CD14-positive monocyte (primary cell): ENCODE measurements at regions not wholly inside any gene's neighbourhood (a gene's known extent, or its start where the extent isn't known, plus 50 kb on each side); places are given as distances from the start of the nearest gene placed in this dataset.

Source experiments
- DNase-seq, 3 donors: peaks; one replicate each; pipeline ENCODE4 v3.0.0-alpha.2; 2011 to 2022
- H2AFZ ChIP-seq: 2 replicates; pipeline ENCODE4 v1.6.0; 2012; ENCODE audit warnings: mild to moderate bottlenecking, low read depth, low read length, inconsistent platforms; ENCODE audit not compliant: insufficient read depth, poor library complexity, severe bottlenecking
- H3K27ac ChIP-seq, 2 donors: 1 replicate in 1 of 2; 2 replicates in 1 of 2; pipeline ENCODE4 v1.5.1; 2012 to 2013; ENCODE audit warnings: low read length in 2 of 2, control low read depth in 1 of 2, inconsistent platforms in 1 of 2, low read depth in 1 of 2, mild to moderate bottlenecking in 1 of 2
- H3K27me3 ChIP-seq, 2 donors: one replicate each; pipeline versions ENCODE4 v1.6.0 to v1.6.1; 2011 to 2013; ENCODE audit warnings: low read length in 2 of 2; ENCODE audit not compliant: control insufficient read depth in 2 of 2, insufficient read depth in 2 of 2
- H3K36me3 ChIP-seq, 2 donors: replicated peaks in 1 of 2; 1 replicate in 1 of 2; 2 replicates in 1 of 2; pipeline versions ENCODE4 v1.5.1 to v1.6.1; 2012 to 2013; ENCODE audit warnings: low read length in 2 of 2, control low read depth in 1 of 2, inconsistent platforms in 1 of 2, mild to moderate bottlenecking in 1 of 2; ENCODE audit not compliant: insufficient read depth in 2 of 2, control insufficient read depth in 1 of 2
- H3K4me1 ChIP-seq, 2 donors: 1 replicate in 1 of 2; 2 replicates in 1 of 2; pipeline versions ENCODE4 v1.5.1 to v1.6.1; 2012 to 2013; ENCODE audit warnings: low read length in 2 of 2, control low read depth in 1 of 2, inconsistent platforms in 1 of 2, mild to moderate bottlenecking in 1 of 2, moderate library complexity in 1 of 2; ENCODE audit not compliant: insufficient read depth in 2 of 2, control insufficient read depth in 1 of 2
- H3K4me2 ChIP-seq: replicated peaks from 2 replicates; pipeline ENCODE3; 2012; ENCODE audit warnings: low read length, moderate library complexity, mild to moderate bottlenecking; ENCODE audit not compliant: poor library complexity, severe bottlenecking; ENCODE audit errors: extremely low read depth
- H3K4me3 ChIP-seq, 3 experiments: fragments of 200-600 bp in 1 of 3; sonication (generic) in 1 of 3; replicated peaks in 1 of 3; 1 replicate in 2 of 3; 2 replicates in 1 of 3; pipeline ENCODE4 v1.5.1; 2011 to 2013; ENCODE audit warnings: low read length in 3 of 3, mild to moderate bottlenecking in 3 of 3, control low read depth in 2 of 3, low read depth in 2 of 3, inconsistent platforms in 1 of 3, moderate library complexity in 1 of 3
- H3K79me2 ChIP-seq: 2 replicates; pipeline ENCODE4 v1.6.0; 2012; ENCODE audit warnings: mild to moderate bottlenecking, control low read depth, inconsistent platforms, low read length, moderate library complexity; ENCODE audit not compliant: insufficient read depth
- H3K9ac ChIP-seq: 2 replicates; pipeline ENCODE4 v1.6.0; 2017; ENCODE audit warnings: low read length, mild to moderate bottlenecking; ENCODE audit not compliant: insufficient read depth, poor library complexity, severe bottlenecking
- H3K9me3 ChIP-seq, 2 donors: replicated peaks in 1 of 2; 1 replicate in 1 of 2; 2 replicates in 1 of 2; pipeline versions ENCODE4 v1.5.1 to v1.6.1; 2012 to 2013; ENCODE audit warnings: low read length in 2 of 2, control low read depth in 1 of 2; ENCODE audit not compliant: control insufficient read depth in 1 of 2, insufficient read depth in 1 of 2
- H4K20me1 ChIP-seq: 2 replicates; pipeline ENCODE4 v1.6.0; 2012; ENCODE audit warnings: mild to moderate bottlenecking, low read length, control low read depth, moderate library complexity; ENCODE audit not compliant: insufficient read depth
- H3K27ac Mint-ChIP-seq, 7 donors: one replicate each; pipeline ENCODE4 v1.8.0; 2020; ENCODE audit warnings: mild to moderate bottlenecking in 7 of 7, mixed read lengths in 7 of 7, moderate library complexity in 6 of 7, inconsistent platforms in 2 of 7
- H3K27me3 Mint-ChIP-seq, 3 donors: one replicate each; pipeline ENCODE4 v1.8.0; 2021 to 2022; ENCODE audit warnings: low read depth in 3 of 3, mild to moderate bottlenecking in 3 of 3, mixed read lengths in 3 of 3, moderate library complexity in 3 of 3, inconsistent platforms in 1 of 3
- H3K36me3 Mint-ChIP-seq, 2 donors: one replicate each; pipeline ENCODE4 v1.8.0; 2020; ENCODE audit warnings: mixed read lengths in 2 of 2, inconsistent platforms in 1 of 2, mild to moderate bottlenecking in 1 of 2
- H3K4me1 Mint-ChIP-seq: one replicate; pipeline ENCODE4 v1.8.0; 2020; ENCODE audit warnings: mild to moderate bottlenecking, mixed read lengths
- H3K4me3 Mint-ChIP-seq, 2 donors: one replicate each; pipeline ENCODE4 v1.8.0; 2020; ENCODE audit warnings: mild to moderate bottlenecking in 2 of 2, mixed read lengths in 2 of 2, moderate library complexity in 1 of 2
- H3K9me3 Mint-ChIP-seq, 7 donors: one replicate each; pipeline ENCODE4 v1.8.0; 2020 to 2022; ENCODE audit warnings: mixed read lengths in 7 of 7, mild to moderate bottlenecking in 6 of 7, moderate library complexity in 6 of 7, inconsistent platforms in 2 of 7
- CTCF ChIP-seq: fragments of 200-600 bp; IDR thresholded peaks from one replicate; pipeline ENCODE4 v1.8.0; 2022; ENCODE audit warnings: antibody characterized with exemption, mild to moderate bottlenecking
- WGBS: methylation state at CpG from one replicate; pipeline ENCODE4 v1.1.5; 2013; ENCODE audit warnings: missing lambda C conversion rate; ENCODE audit not compliant: insufficient coverage; 5-methylcytosine and 5-hydroxymethylcytosine counted together
- intact Hi-C, 2 donors: fragments of 100-400 bp; cut with micrococcal nuclease; formaldehyde crosslinking; loops; one replicate each; pipeline versions ENCODE4 v1.15.0 to v1.15.1; 2023

- no peak for TF ChIP-seq CTCF
- H3K27me3 Mint-ChIP-seq, result no peaks in the 10 kb centered on the region
- Histone ChIP-seq H3K4me2 (no peak overlapping the region), H3K9ac (no peak overlapping the region), H3K27me3 (no peaks in the 10 kb centered on the region), H4K20me1 (no peaks in the 10 kb centered on the region), H3K4me1 (no peaks in the 10 kb centered on the region), H3K36me3 (no peaks in the 10 kb centered on the region), H3K79me2 (no peaks in the 10 kb centered on the region), H3K9me3 (no peaks in the 10 kb centered on the region), H3K4me3 (no peak overlapping the region), H3K27ac (no peak overlapping the region), H2AFZ (no peak overlapping the region)
- 81% methylated on average over 5 of the region's 9 CpGs for WGBS
- no peak overlapping the region for H3K27ac Mint-ChIP-seq
- intact Hi-C loops, result no loop called here
- peaks cover 0 to 9% (median 5%) of the 10 kb centered on the region in 7 donors for H3K9me3 Mint-ChIP-seq
- H3K4me3 Mint-ChIP-seq, result no peak overlapping the region
- H3K36me3 Mint-ChIP-seq, result no peaks in the 10 kb centered on the region
- H3K4me1 Mint-ChIP-seq, result no peaks in the 10 kb centered on the region
- DNase-seq, result no peak
Measured at GRCh38 chr14:30260833-30261607, 297.9 kb upstream of the G2E3 start.

- DNase-seq, result no peak
- H3K4me1 ChIP-seq, result no peaks in the 10 kb centered on the region
- no peaks in the 10 kb centered on the region for H3K4me1 Mint-ChIP-seq
- no peaks in the 10 kb centered on the region for H3K36me3 Mint-ChIP-seq
- H4K20me1 ChIP-seq, result no peaks in the 10 kb centered on the region
- H3K27ac ChIP-seq, result no peak overlapping the region
- no peak overlapping the region for H3K4me3 Mint-ChIP-seq
- no peaks in the 10 kb centered on the region for H3K27me3 ChIP-seq
- H3K9me3 ChIP-seq, result no peaks in the 10 kb centered on the region
- H3K9ac ChIP-seq, result no peak overlapping the region
- H3K36me3 ChIP-seq, result no peaks in the 10 kb centered on the region
- H3K9me3 Mint-ChIP-seq, result peaks cover 0 to 5% (median 0%) of the 10 kb centered on the region in 7 donors
- TF ChIP-seq CTCF, result no peak
- H3K4me2 ChIP-seq, result no peak overlapping the region
- H3K27ac Mint-ChIP-seq, result no peak overlapping the region
- H3K4me3 ChIP-seq, result no peak overlapping the region
- H3K79me2 ChIP-seq, result no peaks in the 10 kb centered on the region
- no peak overlapping the region for H2AFZ ChIP-seq
- intact Hi-C loops, result no loop called here
- H3K27me3 Mint-ChIP-seq, result no peaks in the 10 kb centered on the region
Measured at GRCh38 chr14:30264161-30264560, 294.8 kb upstream of the G2E3 start.
